Adrenal gland (tissue), 9 donors: ENCODE measurements at regions not wholly inside any gene's neighbourhood (a gene's known extent, or its start where the extent isn't known, plus 50 kb on each side); places are given as distances from the start of the nearest gene placed in this dataset.

ENCODE experiments used
- DNase-seq, 7 donors: peaks; one replicate each; pipeline ENCODE4 v3.0.0-alpha.2; 2019 to 2020
- H3K27ac ChIP-seq, 5 donors: fragments of 200-600 bp; sonication (generic) in 4 of 5; 1 replicate in 3 of 5; 2 replicates in 2 of 5; pipeline versions ENCODE4 v1.5.1 to v1.8.0; 2016 to 2020; ENCODE audit warnings: mild to moderate bottlenecking in 1 of 5
- H3K27me3 ChIP-seq: fragments of 200-600 bp; 2 replicates; pipeline ENCODE4 v1.8.0; 2021
- H3K36me3 ChIP-seq, 2 donors: fragments of 200-600 bp; replicated peaks in 1 of 2; 1 replicate in 1 of 2; 2 replicates in 1 of 2; pipeline versions ENCODE4 v1.5.1 to v1.8.0; 2018 to 2022
- H3K4me1 ChIP-seq, 2 donors: fragments of 200-600 bp; replicated peaks in 1 of 2; 1 replicate in 1 of 2; 2 replicates in 1 of 2; pipeline versions ENCODE4 v1.5.1 to v1.8.0; 2018 to 2021
- H3K4me3 ChIP-seq, 4 donors: fragments of 200-600 bp; sonication (generic) in 3 of 4; one replicate each; pipeline ENCODE4 v1.5.1; 2016 to 2018
- H3K9me3 ChIP-seq, 3 donors: fragments of 200-600 bp; sonication (generic) in 1 of 3; replicated peaks in 1 of 3; 1 replicate in 2 of 3; 2 replicates in 1 of 3; pipeline versions ENCODE4 v1.5.1 to v1.8.0; 2016 to 2021
- POLR2A ChIP-seq, 2 donors: fragments of 450-650 bp; IDR thresholded peaks; one replicate each; pipeline ENCODE4 v1.6.1; 2017; ENCODE audit warnings: antibody characterized with exemption in 2 of 2, mild to moderate bottlenecking in 2 of 2, moderate library complexity in 1 of 2
- WGBS, 4 donors: extraction: QIAGEN DNeasy Blood & Tissue Kit in 2 of 4; methylation state at CpG; one replicate each; pipeline versions ENCODE4 v1.1.5 to v1.1.7; 2013 to 2017; 5-methylcytosine and 5-hydroxymethylcytosine counted together
- intact Hi-C, 2 donors: fragments of 100-400 bp; cut with DNase I; formaldehyde crosslinking; loops; one replicate each; pipeline versions ENCODE4 v1.14.1 to v1.15.0; 2022 to 2023
- TF ChIP-seq, protein P1 (sequence below), 6 experiments: fragments of 450-650 bp in 4 of 6; fragments of 200-600 bp in 2 of 6; sonication (generic) in 1 of 6; IDR thresholded peaks; 1 replicate in 5 of 6; 2 replicates in 1 of 6; pipeline versions ENCODE4 v1.5.1 to v1.8.0; 2016 to 2021; ENCODE audit warnings: antibody characterized with exemption in 6 of 6, mild to moderate bottlenecking in 2 of 6, moderate library complexity in 1 of 6
- donor health status: healthy with polysubstance abuse.
- donor health status: Bipolar disorder and iron deficiency.
- donor health status: DM: yes; HTN: yes; CAD: no.
- donor health status: DM: no; HTN: no; CAD: no.
- donor health status: DM: no; HTN: no; CAD: no.

DNA sequence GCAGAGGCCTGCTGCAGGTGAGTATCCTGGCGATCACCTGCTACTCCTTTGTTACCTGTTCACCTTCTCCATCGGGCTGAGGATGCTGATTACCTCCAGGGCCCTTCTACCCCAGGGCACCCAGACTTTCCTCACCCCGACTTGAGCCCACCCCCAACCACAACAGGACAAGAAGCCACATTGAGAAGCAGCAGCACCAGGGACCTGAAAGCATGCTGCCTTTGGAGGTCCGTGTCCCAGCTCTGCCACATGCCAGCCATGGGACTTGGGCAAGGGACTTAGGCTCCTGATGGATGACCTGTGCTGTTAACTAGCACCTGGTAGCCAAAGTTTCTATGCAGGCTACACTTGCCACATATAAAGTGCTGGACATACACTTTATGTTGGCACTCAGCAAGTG lies 89.7 kb downstream of the CPZ start:
- intact Hi-C loops, result no loop called here
- WGBS, 4 donors, result 61 to 77% (median 70%) methylated on average over 1 to 4 of the region's 4 CpGs
- Histone ChIP-seq H3K27ac (no peak overlapping the region), H3K27me3 (peaks cover 5% of the 10 kb centered on the region), H3K9me3 (no peaks in the 10 kb centered on the region), H3K36me3 (no peaks in the 10 kb centered on the region), H3K4me3 (no peak overlapping the region), H3K4me1 (no peaks in the 10 kb centered on the region)
- TF ChIP-seq POLR2A (IDR thresholded peaks at IDR 0.05), result no peak
- no peak for DNase-seq

DNA sequence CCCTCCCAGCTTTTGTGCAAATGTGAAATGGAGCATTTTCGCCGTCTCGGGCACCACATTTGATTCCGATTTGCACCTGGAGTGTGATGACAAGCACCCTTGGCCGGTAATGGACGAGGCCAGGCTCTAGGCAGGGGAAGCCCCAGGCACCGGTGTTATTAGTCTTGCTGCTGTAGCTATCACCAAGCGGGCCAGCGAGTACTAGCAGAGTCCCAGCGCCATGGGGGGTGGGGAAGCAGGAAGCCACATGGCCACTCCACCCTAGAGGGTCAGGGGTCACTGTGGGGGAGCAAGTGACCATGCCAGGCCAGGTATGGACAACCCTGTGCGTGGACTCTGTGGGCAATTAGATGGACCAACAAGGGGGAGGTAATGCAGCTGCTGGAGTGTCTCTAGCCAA lies 88.8 kb downstream of the CPZ start:
- WGBS, 4 donors, result 44 to 52% (median 49%) methylated on average over 5 to 11 of the region's 11 CpGs
- intact Hi-C loops, result no loop called here
- DNase-seq, result no peak
- Histone ChIP-seq H3K27me3 (peaks cover 5% of the 10 kb centered on the region), H3K36me3 (no peaks in the 10 kb centered on the region), H3K4me1 (no peaks in the 10 kb centered on the region), H3K9me3 (no peaks in the 10 kb centered on the region), H3K27ac (no peak overlapping the region), H3K4me3 (no peak overlapping the region)
- no peak for TF ChIP-seq POLR2A (IDR thresholded peaks at IDR 0.05)
- TF ChIP-seq, protein P1, sequence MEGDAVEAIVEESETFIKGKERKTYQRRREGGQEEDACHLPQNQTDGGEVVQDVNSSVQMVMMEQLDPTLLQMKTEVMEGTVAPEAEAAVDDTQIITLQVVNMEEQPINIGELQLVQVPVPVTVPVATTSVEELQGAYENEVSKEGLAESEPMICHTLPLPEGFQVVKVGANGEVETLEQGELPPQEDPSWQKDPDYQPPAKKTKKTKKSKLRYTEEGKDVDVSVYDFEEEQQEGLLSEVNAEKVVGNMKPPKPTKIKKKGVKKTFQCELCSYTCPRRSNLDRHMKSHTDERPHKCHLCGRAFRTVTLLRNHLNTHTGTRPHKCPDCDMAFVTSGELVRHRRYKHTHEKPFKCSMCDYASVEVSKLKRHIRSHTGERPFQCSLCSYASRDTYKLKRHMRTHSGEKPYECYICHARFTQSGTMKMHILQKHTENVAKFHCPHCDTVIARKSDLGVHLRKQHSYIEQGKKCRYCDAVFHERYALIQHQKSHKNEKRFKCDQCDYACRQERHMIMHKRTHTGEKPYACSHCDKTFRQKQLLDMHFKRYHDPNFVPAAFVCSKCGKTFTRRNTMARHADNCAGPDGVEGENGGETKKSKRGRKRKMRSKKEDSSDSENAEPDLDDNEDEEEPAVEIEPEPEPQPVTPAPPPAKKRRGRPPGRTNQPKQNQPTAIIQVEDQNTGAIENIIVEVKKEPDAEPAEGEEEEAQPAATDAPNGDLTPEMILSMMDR (IDR thresholded peaks at IDR 0.05), result no peak

DNA sequence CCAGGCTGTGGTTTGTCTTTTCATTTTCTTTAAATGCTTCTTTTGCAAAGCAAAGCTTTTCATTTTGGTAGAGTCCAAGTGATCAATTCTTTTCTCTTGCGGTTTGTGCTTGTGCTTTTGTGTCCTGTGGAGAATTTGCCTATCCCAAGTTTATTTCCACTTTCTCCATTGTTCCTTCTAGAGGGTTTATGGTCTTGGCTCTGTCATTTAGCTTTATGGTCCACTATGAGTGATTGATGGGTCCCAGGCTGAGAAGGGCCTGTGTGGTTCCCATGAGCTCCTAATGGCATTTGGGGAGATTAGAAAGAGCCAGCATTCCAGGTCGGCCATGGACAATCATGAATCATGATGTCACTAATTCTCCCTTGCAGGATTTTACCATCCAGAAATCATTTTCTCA lies 86.5 kb downstream of the CPZ start:
- Histone ChIP-seq H3K4me3 (no peak overlapping the region), H3K4me1 (no peaks in the 10 kb centered on the region), H3K27me3 (peaks cover 5% of the 10 kb centered on the region), H3K36me3 (no peaks in the 10 kb centered on the region), H3K9me3 (no peaks in the 10 kb centered on the region), H3K27ac (no peak overlapping the region)
- 44 to 64% (median 56%) methylated on average over 2 of the region's 2 CpGs for WGBS, 4 donors
- TF ChIP-seq, protein P1 (IDR thresholded peaks at IDR 0.05), result no peak
- TF ChIP-seq POLR2A (IDR thresholded peaks at IDR 0.05), result no peak
- intact Hi-C loops, result no loop called here
- no peak for DNase-seq

DNA sequence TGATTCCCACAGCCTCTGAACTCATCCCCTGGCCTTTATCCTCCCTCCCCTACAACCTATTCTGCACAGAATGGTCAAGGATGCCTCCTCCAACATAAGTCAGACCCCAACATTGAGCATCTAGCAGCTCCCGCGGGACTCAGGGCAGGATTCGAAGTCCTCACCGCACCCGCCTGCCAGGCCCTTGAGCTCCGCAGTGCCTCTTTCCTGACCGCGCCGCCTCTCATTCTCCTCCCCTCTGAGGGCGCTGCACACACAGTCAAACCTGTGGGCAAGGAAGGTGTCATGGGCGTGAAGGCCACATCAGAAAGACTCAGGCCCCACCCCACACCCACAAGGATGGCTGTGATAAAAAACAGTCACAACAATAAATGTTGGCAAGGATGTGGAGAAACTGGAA lies 84.1 kb downstream of the CPZ start:
- 85 to 90% (median 88%) methylated on average over 5 to 11 of the region's 11 CpGs for WGBS, 4 donors
- Histone ChIP-seq H3K4me1 (no peaks in the 10 kb centered on the region), H3K9me3 (no peaks in the 10 kb centered on the region), H3K36me3 (no peaks in the 10 kb centered on the region), H3K27ac (no peak overlapping the region), H3K4me3 (no peak overlapping the region), H3K27me3 (no peaks in the 10 kb centered on the region)
- TF ChIP-seq POLR2A (IDR thresholded peaks at IDR 0.05), result no peak
- TF ChIP-seq, protein P1 (IDR thresholded peaks at IDR 0.05), result no peak
- intact Hi-C loops, result no loop called here
- no peak for DNase-seq

DNA sequence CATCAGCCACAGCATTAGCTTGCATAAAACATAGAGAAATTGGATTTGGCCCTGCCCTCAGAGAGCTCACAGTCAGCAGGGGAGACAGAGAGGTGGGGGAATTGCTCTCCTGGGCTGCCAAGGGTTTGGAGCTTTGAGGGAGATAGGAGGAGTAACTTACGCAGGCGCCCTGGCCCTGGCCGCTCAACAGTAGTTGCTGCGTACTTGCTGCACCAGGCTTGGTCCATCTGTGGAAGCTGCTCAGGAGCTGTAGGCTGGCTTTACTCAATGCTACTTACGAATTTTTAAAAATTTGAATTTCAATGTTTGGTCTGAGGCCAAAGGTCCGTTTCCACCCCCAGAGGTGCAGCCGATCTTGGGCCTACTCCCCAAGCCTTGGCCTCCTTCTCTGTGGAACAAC lies 83.3 kb downstream of the CPZ start:
- no peaks in the 10 kb centered on the region for H3K9me3 ChIP-seq
- intact Hi-C loops, result no loop called here
- no peaks in the 10 kb centered on the region for H3K4me1 ChIP-seq
- TF ChIP-seq, protein P1 (IDR thresholded peaks at IDR 0.05), result no peak
- no peak for TF ChIP-seq POLR2A (IDR thresholded peaks at IDR 0.05)
- no peaks in the 10 kb centered on the region for H3K36me3 ChIP-seq
- H3K27ac ChIP-seq, result no peak overlapping the region
- DNase-seq, result no peak
- 73 to 81% (median 74%) methylated on average over 7 of the region's 7 CpGs for WGBS, 4 donors
- no peaks in the 10 kb centered on the region for H3K27me3 ChIP-seq
- H3K4me3 ChIP-seq, result no peak overlapping the region
